Motor neuron (in vitro differentiated cells): ENCODE measurements at regions not wholly inside any gene's neighbourhood (a gene's known extent, or its start where the extent isn't known, plus 50 kb on each side); places are given as distances from the start of the nearest gene placed in this dataset.

Source experiments
- ATAC-seq, 8 experiments: fragments of 200-7000 bp; cut with Tn5 transposase; replicated peaks in 6 of 8; 2 replicates each; pipeline ENCODE4 v1.8.0; 2021; ENCODE audit warnings: mild to moderate bottlenecking in 8 of 8, moderate library complexity in 8 of 8
- H3K27ac ChIP-seq, 2 donors: fragments of 250-450 bp; sonication (Bioruptor Pico); 2 replicates each; pipeline ENCODE4 v1.9.0; 2021; ENCODE audit warnings: antibody characterized with exemption in 2 of 2, mild to moderate bottlenecking in 2 of 2, moderate library complexity in 1 of 2
- H3K4me1 ChIP-seq, 2 donors: fragments of 250-450 bp; sonication (Bioruptor Pico); replicated peaks in 1 of 2; 2 replicates each; pipeline ENCODE4 v1.6.1; 2021; ENCODE audit warnings: antibody characterized with exemption in 2 of 2, mild to moderate bottlenecking in 2 of 2, moderate library complexity in 1 of 2
- H3K4me3 ChIP-seq, 5 donors: fragments of 250-450 bp; sonication (Bioruptor Pico); 2 replicates each; pipeline ENCODE4 v1.9.0; 2021; ENCODE audit warnings: antibody characterized with exemption in 5 of 5, mild to moderate bottlenecking in 5 of 5, moderate library complexity in 4 of 5
- WGBS, 10 experiments: fragments of 450-650 bp; shearing (Covaris generic); methylation state at CpG; one replicate each; pipeline ENCODE4 v1.0.0; 2022; 5-methylcytosine and 5-hydroxymethylcytosine counted together
- in situ Hi-C, 9 experiments: fragments of 400-800 bp; cut with MboI; loops; one replicate each; pipeline ENCODE4 v1.15.0; 2021; ENCODE audit warnings: low sequenced_read_pairs in 9 of 9, low pct_unique_long_range_greater_than_20kb in 2 of 9; ENCODE audit not compliant: unreplicated experiment in 9 of 9

GRCh38 chr2:236689981-236690380, 120.4 kb downstream of the ACKR3 start:
- in situ Hi-C loops: no loop called here
- Histone ChIP-seq H3K4me3 (no peak overlapping the region), H3K4me1 (peaks cover 14 to 25% of the 10 kb centered on the region in 2 donors), H3K27ac (no peak overlapping the region)
- no peak for ATAC-seq
- 75 to 100% (median 100%) methylated on average over 1 to 3 of the region's 3 CpGs; no CpG with 5 or more reads in 1 of the 10 experiments for WGBS, 10 experiments

- WGBS, 10 experiments: 67 to 100% (median 94%) methylated on average over 1 to 2 of the region's 3 CpGs; no CpG with 5 or more reads in 3 of the 10 experiments
- peaks cover 14 to 25% of the 10 kb centered on the region in 2 donors for H3K4me1 ChIP-seq
- in situ Hi-C loops: no loop called here
- ATAC-seq: no peak
- H3K27ac ChIP-seq: no peak overlapping the region
- no peak overlapping the region for H3K4me3 ChIP-seq
These were observed 121.1 kb downstream of the ACKR3 start for GRCh38 chr2:236690726-236691125.

GRCh38 chr2:236691799-236692167, 122.2 kb downstream of the ACKR3 start:
- Histone ChIP-seq H3K27ac (no peak overlapping the region), H3K4me1 (peaks cover 14 to 25% of the 10 kb centered on the region in 2 donors), H3K4me3 (no peak overlapping the region)
- in situ Hi-C loops: no loop called here
- 70 to 100% (median 90%) methylated on average over 1 to 2 of the region's 6 CpGs; no CpG with 5 or more reads in 7 of the 10 experiments for WGBS, 10 experiments
- ATAC-seq: no peak

GRCh38 chr2:236692937-236693336, 123.3 kb downstream of the ACKR3 start:
- ATAC-seq: no peak
- in situ Hi-C loops: no loop called here
- Histone ChIP-seq H3K27ac (no peak overlapping the region), H3K4me1 (peaks cover 14 to 25% of the 10 kb centered on the region in 2 donors), H3K4me3 (no peak overlapping the region)
- 90 to 100% (median 100%) methylated on average over 2 to 7 of the region's 7 CpGs; no CpG with 5 or more reads in 3 of the 10 experiments for WGBS, 10 experiments

GRCh38 chr2:236693531-236693930, 123.9 kb downstream of the ACKR3 start:
- no peak overlapping the region for H3K4me3 ChIP-seq
- no peak overlapping the region for H3K27ac ChIP-seq
- 50 to 90% (median 76%) methylated on average over 1 to 3 of the region's 4 CpGs; no CpG with 5 or more reads in 2 of the 10 experiments for WGBS, 10 experiments
- in situ Hi-C loops: no loop called here
- peaks cover 9 to 19% of the 10 kb centered on the region in 2 donors for H3K4me1 ChIP-seq
- no peak for ATAC-seq

- 58 to 100% (median 88%) methylated on average over 1 to 6 of the region's 10 CpGs; no CpG with 5 or more reads in 3 of the 10 experiments for WGBS, 10 experiments
- Histone ChIP-seq H3K4me1 (peaks cover 3 to 11% of the 10 kb centered on the region in 2 donors), H3K27ac (no peak overlapping the region), H3K4me3 (no peak overlapping the region)
- ATAC-seq: peak in 5 of 8 experiments; percentile 30 to 54 (median 42)
- in situ Hi-C loops: no loop called here
These were observed 124.7 kb downstream of the ACKR3 start for GRCh38 chr2:236694146-236694888.

- Histone ChIP-seq H3K27ac (no peak overlapping the region), H3K4me3 (no peak overlapping the region), H3K4me1 (peaks cover 6 to 12% of the 10 kb centered on the region in 2 donors)
- peak in 1 of 8 experiments; percentile 65 for ATAC-seq
- in situ Hi-C loops: no loop called here
- WGBS, 10 experiments: 0 to 17% (median 0%) methylated on average over 1 of the region's 3 CpGs; no CpG with 5 or more reads in 7 of the 10 experiments
These were observed 127.2 kb downstream of the ACKR3 start for GRCh38 chr2:236696834-236697233.

GRCh38 chr2:236698016-236698627, 128.5 kb downstream of the ACKR3 start:
- 66 to 100% (median 95%) methylated on average over 1 to 7 of the region's 8 CpGs for WGBS, 10 experiments
- in situ Hi-C loops: no loop called here
- H3K4me1 ChIP-seq: peaks cover 17 to 25% of the 10 kb centered on the region in 2 donors
- H3K4me3 ChIP-seq: no peak overlapping the region
- no peak overlapping the region for H3K27ac ChIP-seq
- peak in 1 of 8 experiments; percentile 91 for ATAC-seq

- no peak overlapping the region for H3K4me3 ChIP-seq
- in situ Hi-C loops: no loop called here
- no peak overlapping the region for H3K27ac ChIP-seq
- peaks cover 17% of the 10 kb centered on the region in 2 donors for H3K4me1 ChIP-seq
- 82 to 100% (median 100%) methylated on average over 1 to 4 of the region's 4 CpGs; no CpG with 5 or more reads in 4 of the 10 experiments for whole genome bisulfite sequencing, 10 experiments
- ATAC-seq: no peak
These were observed 131.1 kb downstream of the ACKR3 start for GRCh38 chr2:236700703-236701102.

GRCh38 chr2:236702657-236703372, 133.2 kb downstream of the ACKR3 start:
- Histone ChIP-seq H3K4me3 (no peak overlapping the region), H3K4me1 (peaks cover 17 to 20% of the 10 kb centered on the region in 2 donors), H3K27ac (no peak overlapping the region)
- in situ Hi-C loops: no loop called here
- peak in 3 of 8 experiments; percentile 25 to 52 (median 33) for ATAC-seq
- WGBS, 10 experiments: 61 to 100% (median 90%) methylated on average over 1 to 10 of the region's 14 CpGs; no CpG with 5 or more reads in 2 of the 10 experiments

- ATAC-seq: no peak
- H3K4me3 ChIP-seq: no peak overlapping the region
- peaks cover 19 to 20% of the 10 kb centered on the region in 2 donors for H3K4me1 ChIP-seq
- 80 to 100% (median 88%) methylated on average over 1 of the region's 2 CpGs; no CpG with 5 or more reads in 7 of the 10 experiments for WGBS, 10 experiments
- no peak overlapping the region for H3K27ac ChIP-seq
- in situ Hi-C loops: no loop called here
These were observed 133.7 kb downstream of the ACKR3 start for GRCh38 chr2:236703373-236703709.

- in situ Hi-C loops: no loop called here
- H3K27ac ChIP-seq: no peak overlapping the region
- no peak for ATAC-seq
- 60 to 100% (median 99%) methylated on average over 1 to 3 of the region's 10 CpGs; no CpG with 5 or more reads in 4 of the 10 experiments for WGBS, 10 experiments
- H3K4me1 ChIP-seq: peaks cover 20 to 21% of the 10 kb centered on the region in 2 donors
- no peak overlapping the region for H3K4me3 ChIP-seq
These were observed 134.3 kb downstream of the ACKR3 start for GRCh38 chr2:236703906-236704305.

- WGBS, 10 experiments: 67 to 100% (median 83%) methylated on average over 1 to 5 of the region's 6 CpGs; no CpG with 5 or more reads in 3 of the 10 experiments
- H3K4me3 ChIP-seq: no peak overlapping the region
- H3K27ac ChIP-seq: no peak overlapping the region
- ATAC-seq: peak in 2 of 8 experiments; percentile 20 to 52
- in situ Hi-C loops: no loop called here
- H3K4me1 ChIP-seq: peaks cover 20 to 21% of the 10 kb centered on the region in 2 donors
These were observed 135.3 kb downstream of the ACKR3 start for GRCh38 chr2:236704887-236705286.
